ENCODE measurements at regions not wholly inside any gene's neighbourhood (a gene's known extent, or its start where the extent isn't known, plus 50 kb on each side); places are given as distances from the start of the nearest gene placed in this dataset.

GRCh38 chr1:193589597-193590040 is 403.2 kb upstream of the B3GALT2 start:
- Histone ChIP-seq H2AFZ (ENCODE audit: low read depth, low read length, poor library complexity, severe bottlenecking) (no peak overlapping the region), H3K4me1 (ENCODE audit: control insufficient read depth in 1 of 2, insufficient read depth in 2 of 2, low read length in 2 of 2) (no peaks in the 10 kb centered on the region), H3K4me3 (replicated peaks in 1 of 2; ENCODE audit: low read depth in 1 of 2, low read length in 2 of 2) (no peak overlapping the region), H4K20me1 (ENCODE audit: insufficient read depth) (no peaks in the 10 kb centered on the region), H3K36me3 (ENCODE audit: control insufficient read depth in 1 of 2, insufficient read depth in 2 of 2, low read length in 2 of 2) (no peaks in the 10 kb centered on the region), H3K9me2 (ENCODE audit: insufficient read depth) (no peaks in the 10 kb centered on the region), H3K27me3 (ENCODE audit: insufficient read depth, low read length) (no peaks in the 10 kb centered on the region), H3K9me3 (ENCODE audit: control insufficient read depth in 1 of 2, insufficient read depth in 1 of 2, low read depth in 1 of 2, low read length in 2 of 2) (no peaks in the 10 kb centered on the region), H3K9ac (ENCODE audit: low read length) (no peak overlapping the region), H3K79me2 (ENCODE audit: insufficient read depth, low read length) (no peaks in the 10 kb centered on the region), H3K4me2 (ENCODE audit: low read length) (no peak overlapping the region), H3K27ac (ENCODE audit: low read depth, low read length) (no peak overlapping the region)
- RAD21 ChIA-PET (ENCODE audit: low non-redundant PET in 1 of 2, low total read pairs in 2 of 2, uncharacterized antibody in 2 of 2, unreplicated experiment in 2 of 2), result no interaction called here
- CTCF ChIA-PET, result no interaction called here
- TF ChIP-seq JUND (IDR thresholded peaks at IDR 0.05), result no peak
- TF ChIP-seq ATF3 (IDR thresholded peaks at IDR 0.05), result no peak
- no peak for TF ChIP-seq SP1 (IDR thresholded peaks at IDR 0.05; ENCODE audit: low read depth)
- TF ChIP-seq CBX3 (IDR thresholded peaks at IDR 0.05; ENCODE audit: low read depth), result no peak
- TF ChIP-seq CTCF (IDR thresholded peaks at IDR 0.05 in 2 of 3, conservative IDR thresholded peaks at IDR 0.05 in 1 of 3; ENCODE audit: borderline replicate concordance in 1 of 3, insufficient read depth in 1 of 3, low read depth in 2 of 3, low read length in 2 of 3), result no peak
- TF ChIP-seq TCF7L2 (IDR thresholded peaks at IDR 0.05; ENCODE audit: borderline replicate concordance, extremely low read depth, insufficient read depth, insufficient read length), result no peak
- no peak for TF ChIP-seq EGR1 (IDR thresholded peaks at IDR 0.05; ENCODE audit: low read depth)
- no peak for TF ChIP-seq EZH2 (IDR thresholded peaks at IDR 0.05)
- TF ChIP-seq EZH2phosphoT487 (IDR thresholded peaks at IDR 0.05; ENCODE audit: borderline replicate concordance), result no peak
- no peak for TF ChIP-seq ELF1 (IDR thresholded peaks at IDR 0.05; ENCODE audit: borderline replicate concordance, low read depth)
- no peak for TF ChIP-seq ZFX (IDR thresholded peaks at IDR 0.05)
- TF ChIP-seq REST (IDR thresholded peaks at IDR 0.05; ENCODE audit: low read depth), result no peak
- TF ChIP-seq ZNF274 (IDR thresholded peaks at IDR 0.05; ENCODE audit: low read depth, low read length), result no peak
- TF ChIP-seq POLR2AphosphoS5 (IDR thresholded peaks at IDR 0.05; ENCODE audit: low read depth, low read length), result no peak
- TF ChIP-seq RAD21 (IDR thresholded peaks at IDR 0.05; ENCODE audit: low read depth), result no peak
- no peak for TF ChIP-seq CEBPB (IDR thresholded peaks at IDR 0.05; ENCODE audit: low read depth)
- no peak for TF ChIP-seq ZBTB33 (IDR thresholded peaks at IDR 0.05; ENCODE audit: extremely low read depth, insufficient replicate concordance, low read length)
- BruUV-seq (replicated peaks), result no TSS peak
- intact Hi-C loops (cut with micrococcal nuclease), result no loop called here
- DNase-seq (ENCODE audit: low read depth, low spot score) (no peak), ATAC-seq (no peak)
- POLR2A ChIA-PET, result no interaction called here

Measured in HCT116 (cell line).